Left lung (tissue), 4 donors: ENCODE measurements at regions not wholly inside any gene's neighbourhood (a gene's known extent, or its start where the extent isn't known, plus 50 kb on each side); places are given as distances from the start of the nearest gene placed in this dataset.

ENCODE experiments used
- ATAC-seq: fragments of 200-7000 bp; cut with Tn5 transposase; one replicate; pipeline ENCODE4 v1.9.1; 2020; ENCODE audit warnings: moderate library complexity
- DNase-seq, 4 donors: peaks; one replicate each; pipeline ENCODE4 v3.0.0-alpha.2; 2013 to 2020
- H3K27ac ChIP-seq, 2 donors: fragments of 200-600 bp; sonication (generic) in 1 of 2; one replicate each; pipeline versions ENCODE4 v1.5.0 to v1.8.0; 2020 to 2021
- H3K27me3 ChIP-seq, 2 donors: fragments of 200-600 bp; sonication (generic) in 1 of 2; one replicate each; pipeline versions ENCODE4 v1.5.0 to v1.8.0; 2020 to 2021
- H3K36me3 ChIP-seq, 2 donors: fragments of 200-600 bp; sonication (generic) in 1 of 2; one replicate each; pipeline versions ENCODE4 v1.5.0 to v1.8.0; 2020 to 2021
- H3K4me1 ChIP-seq, 2 donors: fragments of 200-600 bp; one replicate each; pipeline ENCODE4 v1.8.0; 2021
- H3K4me3 ChIP-seq, 2 donors: fragments of 200-600 bp; sonication (generic) in 1 of 2; one replicate each; pipeline versions ENCODE4 v1.5.0 to v1.8.0; 2020 to 2021; ENCODE audit warnings: mild to moderate bottlenecking in 1 of 2
- H3K9me3 ChIP-seq, 2 donors: fragments of 200-600 bp; sonication (generic) in 1 of 2; one replicate each; pipeline versions ENCODE4 v1.5.0 to v1.8.0; 2020 to 2021
- intact Hi-C, 2 donors: fragments of 100-400 bp; cut with DNase I; formaldehyde crosslinking; loops; one replicate each; pipeline versions ENCODE4 v1.11.2 to v1.14.2; 2022
- TF ChIP-seq, protein P1 (sequence below), 2 donors: fragments of 200-600 bp; sonication (generic) in 1 of 2; IDR thresholded peaks; one replicate each; pipeline versions ENCODE4 v1.5.0 to v1.8.0; 2021; ENCODE audit warnings: antibody characterized with exemption in 2 of 2
- donor health status: DM: no; HTN: yes; CAD: no.
- donor health status: DM: no; HTN: no; CAD: no.

DNA sequence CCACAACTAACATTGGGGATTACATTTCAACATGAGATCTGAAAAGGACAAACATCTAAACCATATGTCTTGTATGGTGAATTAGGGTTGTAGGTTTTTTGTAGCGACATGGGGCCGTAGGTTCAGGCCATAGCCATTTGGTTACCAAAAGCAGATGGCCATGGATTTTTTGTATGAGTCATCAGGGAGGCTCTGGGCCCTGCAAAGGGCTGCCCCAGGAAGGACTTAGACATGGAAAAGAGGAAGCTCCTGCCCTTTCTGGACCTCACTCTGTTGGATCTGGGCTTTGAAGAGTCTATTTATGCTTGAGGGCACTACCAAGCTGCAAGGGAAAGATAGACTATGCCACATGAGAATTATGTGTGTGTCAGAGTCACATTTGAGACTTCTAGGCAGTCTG is 89.3 kb upstream of the DHRS4 start:
- TF ChIP-seq, protein P1, sequence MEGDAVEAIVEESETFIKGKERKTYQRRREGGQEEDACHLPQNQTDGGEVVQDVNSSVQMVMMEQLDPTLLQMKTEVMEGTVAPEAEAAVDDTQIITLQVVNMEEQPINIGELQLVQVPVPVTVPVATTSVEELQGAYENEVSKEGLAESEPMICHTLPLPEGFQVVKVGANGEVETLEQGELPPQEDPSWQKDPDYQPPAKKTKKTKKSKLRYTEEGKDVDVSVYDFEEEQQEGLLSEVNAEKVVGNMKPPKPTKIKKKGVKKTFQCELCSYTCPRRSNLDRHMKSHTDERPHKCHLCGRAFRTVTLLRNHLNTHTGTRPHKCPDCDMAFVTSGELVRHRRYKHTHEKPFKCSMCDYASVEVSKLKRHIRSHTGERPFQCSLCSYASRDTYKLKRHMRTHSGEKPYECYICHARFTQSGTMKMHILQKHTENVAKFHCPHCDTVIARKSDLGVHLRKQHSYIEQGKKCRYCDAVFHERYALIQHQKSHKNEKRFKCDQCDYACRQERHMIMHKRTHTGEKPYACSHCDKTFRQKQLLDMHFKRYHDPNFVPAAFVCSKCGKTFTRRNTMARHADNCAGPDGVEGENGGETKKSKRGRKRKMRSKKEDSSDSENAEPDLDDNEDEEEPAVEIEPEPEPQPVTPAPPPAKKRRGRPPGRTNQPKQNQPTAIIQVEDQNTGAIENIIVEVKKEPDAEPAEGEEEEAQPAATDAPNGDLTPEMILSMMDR (IDR thresholded peaks at IDR 0.05), result no peak
- Histone ChIP-seq H3K4me3 (no peak overlapping the region), H3K9me3 (no peaks in the 10 kb centered on the region), H3K27me3 (no peaks in the 10 kb centered on the region), H3K4me1 (no peaks in the 10 kb centered on the region), H3K27ac (no peak overlapping the region), H3K36me3 (no peaks in the 10 kb centered on the region)
- no peak for DNase-seq
- intact Hi-C loops, result no loop called here
- no peak for ATAC-seq

DNA sequence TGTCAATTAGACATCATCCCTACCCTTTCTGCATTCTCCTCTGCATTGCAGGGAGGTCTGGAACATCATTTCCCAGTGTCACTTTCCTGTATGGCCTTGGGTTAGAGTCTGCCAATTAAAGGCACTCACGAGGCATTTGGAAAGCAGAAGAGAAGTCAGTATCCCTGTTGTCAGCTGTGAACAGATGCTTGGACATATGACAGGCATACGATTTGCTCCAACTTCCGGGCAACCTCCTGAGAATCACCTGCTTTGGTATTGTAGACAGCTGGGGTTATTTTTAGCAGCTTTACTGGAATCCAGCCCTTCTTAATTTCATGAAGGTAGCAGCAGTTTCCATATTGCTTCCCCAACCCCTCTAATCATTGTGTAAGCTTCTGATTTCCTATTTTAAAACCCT is 88.7 kb upstream of the DHRS4 start:
- peaks cover 0 to 3% of the 10 kb centered on the region in 2 donors for H3K27me3 ChIP-seq
- intact Hi-C loops, result no loop called here
- H3K27ac ChIP-seq, result no peak overlapping the region
- TF ChIP-seq, protein P1 (IDR thresholded peaks at IDR 0.05), result no peak
- ATAC-seq (no peak), DNase-seq (no peak)
- no peaks in the 10 kb centered on the region for H3K36me3 ChIP-seq
- H3K4me3 ChIP-seq, result no peak overlapping the region
- H3K4me1 ChIP-seq, result no peaks in the 10 kb centered on the region
- no peaks in the 10 kb centered on the region for H3K9me3 ChIP-seq

DNA sequence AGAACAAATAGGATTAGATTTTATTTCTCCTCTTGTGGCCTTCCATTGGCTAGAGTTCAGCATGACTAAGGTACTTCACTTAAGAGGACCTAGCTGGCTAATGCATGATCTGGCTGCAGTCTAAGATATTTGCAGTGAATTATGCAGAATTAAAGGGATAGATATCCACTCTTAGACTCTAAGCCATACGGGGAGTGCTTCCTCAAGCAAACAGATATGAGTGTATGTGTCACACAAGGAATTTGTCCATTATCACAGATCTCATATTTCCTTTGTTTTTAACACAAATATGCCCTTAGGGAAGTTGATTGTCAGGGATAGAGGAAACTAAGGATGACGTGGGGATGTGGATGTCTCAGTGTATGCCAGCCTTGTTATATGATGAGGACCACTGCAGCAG is 88.1 kb upstream of the DHRS4 start:
- Histone ChIP-seq H3K4me3 (no peak overlapping the region), H3K4me1 (no peaks in the 10 kb centered on the region), H3K9me3 (no peaks in the 10 kb centered on the region), H3K27me3 (peaks cover 0 to 4% of the 10 kb centered on the region in 2 donors), H3K36me3 (no peaks in the 10 kb centered on the region), H3K27ac (no peak overlapping the region)
- intact Hi-C loops, result no loop called here
- DNase-seq, result no peak
- TF ChIP-seq, protein P1 (IDR thresholded peaks at IDR 0.05), result no peak
- ATAC-seq, result peak; percentile 37

DNA sequence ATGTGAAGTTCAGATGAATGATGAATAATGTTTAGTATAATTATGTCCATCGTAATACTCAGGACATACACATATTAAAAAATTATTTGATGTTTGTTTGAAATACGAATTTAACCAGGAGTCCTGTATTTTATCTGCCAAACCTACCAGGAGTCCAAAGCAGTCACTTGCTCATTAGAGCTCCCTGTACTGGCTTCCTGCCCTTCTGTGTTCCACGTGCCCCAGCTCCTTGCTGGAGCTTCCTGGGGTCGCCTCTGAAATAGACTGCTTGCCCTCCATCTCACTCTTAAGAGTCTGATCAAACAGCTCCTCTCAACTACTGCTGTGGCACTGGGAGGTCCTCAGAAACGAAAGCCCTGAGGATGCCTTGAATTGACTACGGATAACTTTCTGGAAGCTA is 87.3 kb upstream of the DHRS4 start:
- H3K27me3 ChIP-seq, result peaks cover 0 to 4% of the 10 kb centered on the region in 2 donors
- TF ChIP-seq, protein P1 (IDR thresholded peaks at IDR 0.05), result no peak
- H3K36me3 ChIP-seq, result no peaks in the 10 kb centered on the region
- no peaks in the 10 kb centered on the region for H3K4me1 ChIP-seq
- no peak overlapping the region for H3K27ac ChIP-seq
- no peak overlapping the region for H3K4me3 ChIP-seq
- intact Hi-C loops, result no loop called here
- DNase-seq, result no peak
- no peak for ATAC-seq
- H3K9me3 ChIP-seq, result peaks cover 0 to 3% of the 10 kb centered on the region in 2 donors

DNA sequence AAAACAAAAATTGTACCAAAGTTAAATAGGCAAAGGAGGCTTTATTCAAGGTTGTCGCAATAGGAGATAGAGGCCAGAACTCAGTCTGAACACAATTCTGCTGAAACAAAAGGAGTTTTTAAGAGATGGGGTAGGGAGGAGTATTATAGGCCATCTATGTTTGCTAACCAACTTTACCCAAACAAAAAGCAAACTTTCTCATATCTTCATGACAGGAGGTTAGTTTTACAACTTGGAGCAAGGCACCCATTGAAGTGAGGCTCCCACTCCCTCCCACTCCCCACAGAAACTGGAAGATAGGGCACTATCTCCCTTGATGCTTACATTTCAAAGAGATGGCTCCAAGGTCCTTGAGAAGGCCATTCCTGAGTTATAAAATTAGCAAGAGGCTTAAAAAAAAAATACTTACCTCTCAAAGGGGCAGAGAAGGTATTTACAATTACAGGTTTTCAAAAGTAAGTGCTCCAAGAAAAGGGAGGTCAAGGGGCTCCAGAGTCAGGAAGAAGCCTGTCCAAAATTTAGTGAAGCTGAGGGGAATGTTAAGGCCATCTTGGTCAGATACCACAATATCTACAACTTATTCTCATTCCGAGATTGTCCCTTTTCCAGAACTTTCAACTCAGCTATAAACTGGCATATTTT is 84.4 kb upstream of the DHRS4 start:
- DNase-seq (no peak), ATAC-seq (no peak)
- H3K27me3 ChIP-seq, result peaks cover 0 to 4% of the 10 kb centered on the region in 2 donors
- H3K9me3 ChIP-seq, result peaks cover 0 to 3% of the 10 kb centered on the region in 2 donors
- H3K4me3 ChIP-seq, result no peak overlapping the region
- intact Hi-C loops, result no loop called here
- no peaks in the 10 kb centered on the region for H3K4me1 ChIP-seq
- H3K27ac ChIP-seq, result no peak overlapping the region
- H3K36me3 ChIP-seq, result no peaks in the 10 kb centered on the region
- TF ChIP-seq, protein P1 (IDR thresholded peaks at IDR 0.05), result no peak
